ENCODE measurements at regions not wholly inside any gene's neighbourhood (a gene's known extent, or its start where the extent isn't known, plus 50 kb on each side); places are given as distances from the start of the nearest gene placed in this dataset.
A peak's percentile ranks its signal among the peaks of the same experiment; 100 is the strongest.

DNA sequence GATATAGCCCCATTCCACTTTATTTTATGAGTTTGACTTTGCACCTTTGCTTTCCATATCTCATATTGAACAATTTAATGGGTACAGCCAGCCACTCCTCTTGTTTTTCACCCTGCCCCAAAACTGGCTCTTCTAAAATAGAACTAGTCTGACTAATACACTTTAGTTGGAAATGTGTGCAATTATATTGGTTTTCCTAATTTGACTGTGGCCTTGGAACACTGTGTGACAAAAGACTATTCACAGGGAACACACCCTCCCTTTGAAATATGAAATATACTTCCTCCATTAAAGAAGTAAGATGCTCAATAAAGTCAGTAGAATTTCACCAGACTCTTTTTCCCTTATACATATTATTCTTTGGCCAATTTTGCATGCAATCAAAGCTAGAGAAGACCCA lies 218.6 kb upstream of the DCN start:
- DNase-seq (ENCODE audit: low read depth, low spot score) = no peak

DNA sequence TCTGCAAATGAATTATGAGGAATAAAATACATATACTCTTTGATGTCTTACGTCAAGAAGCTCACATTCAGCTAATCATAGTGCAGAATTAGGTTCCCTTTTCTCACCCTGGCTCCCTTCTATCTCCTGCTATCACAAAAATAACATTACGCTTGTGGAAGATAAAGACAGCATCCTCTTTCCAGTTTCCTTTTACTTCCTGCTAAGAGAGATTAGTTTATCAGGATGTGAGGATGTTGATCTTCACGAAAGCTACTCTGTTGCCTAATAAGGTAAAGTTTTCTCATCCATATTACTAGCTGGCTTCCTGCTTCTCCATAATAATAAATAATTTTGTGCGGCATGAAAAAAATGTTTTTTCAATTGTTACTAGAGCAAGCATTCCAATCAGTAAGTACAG lies 217.7 kb upstream of the DCN start:
- DNase-seq (ENCODE audit: low read depth, low spot score) = no peak

DNA sequence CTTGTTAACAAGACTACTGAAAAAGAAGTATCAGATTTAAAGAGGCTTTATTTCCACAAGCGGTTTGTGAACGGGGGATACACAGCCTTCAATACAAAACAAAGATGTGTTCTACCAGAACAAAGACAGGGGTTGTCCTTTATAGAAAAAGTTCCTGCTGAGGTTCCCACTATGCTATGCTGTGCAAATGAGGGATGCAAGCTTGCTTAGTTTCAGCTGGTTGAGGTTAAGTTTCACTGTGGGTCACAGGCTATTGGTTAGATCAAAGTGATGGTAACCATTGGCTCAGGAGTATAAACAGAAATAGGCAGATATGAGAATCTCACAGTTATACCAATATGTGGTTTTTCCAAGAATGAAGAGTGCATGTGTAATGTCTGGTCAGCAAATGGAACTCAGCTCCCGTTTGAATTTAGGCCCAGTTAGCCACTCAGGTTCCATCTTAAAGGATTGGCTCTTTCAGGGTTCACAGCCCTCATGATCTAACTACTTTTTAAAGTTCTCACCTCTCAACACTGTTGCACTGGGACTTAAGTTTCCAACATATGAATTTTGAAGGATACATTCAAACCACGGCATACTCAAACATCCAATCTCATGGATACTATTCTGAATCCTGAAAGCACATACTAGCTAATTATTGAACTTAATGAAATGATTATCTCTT lies 215.4 kb upstream of the DCN start:
- no peak for DNase-seq (ENCODE audit: low read depth, low spot score)

DNA sequence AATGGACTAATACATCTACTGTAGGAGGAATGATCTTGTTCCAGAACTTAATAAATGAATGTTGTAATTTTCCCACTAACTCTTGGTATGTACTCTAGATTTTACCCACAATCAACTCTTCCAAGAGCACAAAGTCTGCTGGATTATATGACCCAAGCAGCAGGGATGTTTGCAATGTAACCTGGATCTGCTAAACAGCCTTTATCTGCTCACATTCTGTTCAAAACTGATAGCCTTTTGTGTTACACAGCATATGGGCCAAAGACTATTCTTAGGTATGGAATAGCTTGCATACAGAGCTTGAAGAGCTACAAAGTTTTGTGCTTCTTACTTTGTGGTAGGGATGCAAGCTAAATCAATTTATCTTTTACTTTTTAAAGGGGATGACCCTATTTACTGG lies 213.7 kb upstream of the DCN start:
- no peak for DNase-seq (ENCODE audit: low read depth, low spot score)

DNA sequence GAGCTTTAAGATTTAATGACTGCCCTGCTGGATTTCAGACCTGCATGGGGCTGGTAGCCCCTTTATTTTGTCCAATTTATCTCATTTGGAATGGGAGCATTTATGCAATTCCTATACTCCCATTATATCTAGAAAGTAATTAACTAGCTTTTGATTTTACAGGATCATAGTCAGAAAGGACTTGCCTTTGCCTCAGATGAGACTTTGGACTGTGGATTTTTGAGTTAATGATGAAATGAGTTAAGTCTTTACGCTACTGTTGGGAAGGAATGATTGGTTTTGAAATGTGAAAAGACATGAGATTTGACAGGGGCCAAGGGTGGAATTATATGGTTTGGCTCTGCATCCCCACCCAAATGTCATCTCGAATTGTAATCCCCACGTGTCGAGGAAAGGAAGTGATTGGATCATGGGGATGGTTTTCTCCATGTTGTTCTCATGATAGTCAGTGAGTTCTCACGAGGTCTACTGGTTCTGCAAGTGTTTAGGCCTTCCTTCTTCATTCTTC lies 213.1 kb upstream of the DCN start:
- DNase-seq (ENCODE audit: low read depth, low spot score) = no peak

DNA sequence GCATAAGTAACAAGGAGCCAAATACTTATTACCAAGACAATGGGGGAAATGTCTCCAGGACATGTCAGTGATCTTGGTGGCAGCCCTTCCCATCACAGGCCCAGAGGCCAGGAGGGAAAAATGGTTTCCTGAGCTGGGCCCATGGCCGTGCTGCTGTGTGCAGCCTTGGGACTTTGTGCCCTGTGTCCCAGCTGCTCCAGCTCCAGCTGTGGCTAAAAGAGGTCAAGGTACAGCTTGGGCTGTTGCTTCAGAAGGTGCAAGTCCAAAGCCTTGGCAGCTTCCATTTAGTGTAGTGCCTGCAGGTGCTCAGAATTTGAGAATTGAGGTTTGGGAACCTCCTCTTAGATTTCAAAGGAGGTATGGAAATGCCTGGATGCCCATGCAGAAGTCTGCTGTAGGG lies 212.3 kb upstream of the DCN start:
- no peak for DNase-seq (ENCODE audit: low read depth, low spot score)

DNA sequence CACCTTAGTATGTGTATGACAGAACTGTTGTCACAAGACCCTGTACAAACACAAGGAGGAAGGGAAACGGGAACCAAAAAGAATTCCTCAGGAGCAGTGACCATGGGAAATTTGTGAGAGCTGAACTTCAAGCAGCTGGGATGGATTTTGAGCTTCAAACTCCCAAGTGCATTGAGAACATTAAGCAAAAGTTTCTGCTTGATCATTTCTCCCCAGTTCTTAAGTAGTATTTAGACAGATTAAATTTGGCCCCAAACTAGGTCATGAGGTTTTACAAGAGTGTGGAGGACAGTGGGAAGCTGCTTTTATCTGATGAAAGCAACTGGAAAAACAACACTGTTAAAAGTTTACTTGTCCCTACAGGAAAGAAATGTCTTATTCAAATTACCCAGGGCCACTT lies 206.0 kb upstream of the DCN start:
- no peak for DNase-seq (ENCODE audit: low read depth, low spot score)

DNA sequence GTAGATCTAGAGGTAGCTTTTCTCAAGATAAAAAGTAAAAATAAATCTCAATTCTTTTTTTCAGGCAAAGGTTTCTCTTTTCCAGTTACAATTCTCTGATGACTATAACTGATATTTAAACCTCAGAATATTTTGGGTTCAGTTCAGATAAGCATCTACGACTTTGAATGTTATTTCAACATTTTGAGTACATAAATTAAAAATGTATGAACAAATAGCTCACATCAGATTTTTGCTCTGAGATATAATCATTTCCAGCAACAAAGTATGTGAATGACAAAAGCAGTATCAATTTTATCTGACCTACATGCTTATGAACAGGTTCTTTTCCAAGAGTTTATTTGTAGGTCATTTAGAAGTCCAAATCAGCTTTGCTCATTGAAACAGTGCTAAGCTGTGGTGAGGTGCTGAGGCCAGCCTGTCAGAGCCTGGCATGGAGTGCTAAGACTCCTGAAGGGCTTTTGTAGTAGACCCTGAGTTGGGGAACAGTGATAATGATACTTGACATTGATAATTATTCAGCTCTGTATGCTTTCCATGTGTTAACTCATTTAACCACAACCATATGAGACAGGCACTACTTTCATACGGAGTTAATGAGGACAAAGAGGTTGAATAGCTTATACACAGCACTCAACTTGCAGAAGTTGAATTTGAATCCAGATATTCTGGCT lies 205.0 kb upstream of the DCN start:
- no peak for DNase-seq (ENCODE audit: low read depth, low spot score)

DNA sequence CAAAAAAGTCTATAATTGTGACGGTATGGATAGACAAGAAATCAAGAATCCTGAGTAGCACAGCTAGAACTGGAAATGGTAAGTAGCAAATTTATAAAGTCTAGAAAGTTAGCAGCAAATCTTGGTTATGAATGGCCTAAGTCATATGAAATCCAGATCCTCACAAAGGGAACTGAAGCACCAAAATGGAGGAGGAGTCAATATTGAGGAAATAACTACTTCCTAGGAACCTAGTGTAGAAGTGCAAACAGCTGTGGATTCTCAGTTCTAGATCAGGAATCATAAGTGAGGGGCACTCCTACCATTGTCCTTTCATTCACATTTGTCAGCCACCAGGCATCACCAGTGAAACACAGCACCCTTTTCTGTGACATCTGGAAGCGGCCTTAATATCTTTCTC lies 202.2 kb upstream of the DCN start:
- DNase-seq (ENCODE audit: low read depth, low spot score) = no peak

DNA sequence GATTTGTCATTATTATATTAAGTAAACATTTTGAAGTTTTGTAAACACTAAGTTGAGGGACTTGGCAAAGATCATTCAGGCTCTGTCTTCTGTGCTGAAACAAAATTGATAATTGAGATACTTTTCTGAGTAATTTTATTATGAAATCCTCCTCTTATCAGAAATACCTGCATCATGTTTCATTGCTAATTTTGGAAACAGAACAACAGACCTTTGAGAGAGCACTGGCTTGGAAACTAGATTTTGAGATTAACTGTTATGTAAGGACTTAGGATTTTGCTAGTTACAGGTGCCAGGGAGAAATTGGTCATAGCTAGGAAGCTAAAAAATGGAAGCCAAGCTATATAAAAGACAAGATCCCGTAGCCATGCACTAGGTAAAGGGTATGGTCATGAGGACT lies 201.7 kb upstream of the DCN start:
- no peak for DNase-seq (ENCODE audit: low read depth, low spot score)

DNA sequence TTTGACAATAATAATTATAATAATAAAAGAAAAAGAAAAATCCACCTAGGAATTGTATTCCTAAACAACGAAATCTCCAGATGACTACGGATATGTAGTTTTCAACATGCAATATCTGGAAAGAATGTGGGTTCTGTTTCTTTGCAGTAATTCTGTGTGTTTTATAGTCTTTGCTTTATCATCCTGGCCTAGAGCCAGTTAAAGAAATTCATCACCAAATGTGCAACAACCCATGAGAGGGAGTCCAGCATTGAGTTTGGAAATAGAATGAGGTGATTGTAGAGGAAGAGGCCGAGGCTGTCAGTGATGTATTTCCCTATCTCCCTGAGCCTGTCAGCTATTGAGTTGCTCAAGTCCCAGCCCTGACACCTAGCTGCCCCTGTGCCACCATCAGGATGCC lies 200.5 kb upstream of the DCN start:
- DNase-seq (ENCODE audit: low read depth, low spot score) = no peak

DNA sequence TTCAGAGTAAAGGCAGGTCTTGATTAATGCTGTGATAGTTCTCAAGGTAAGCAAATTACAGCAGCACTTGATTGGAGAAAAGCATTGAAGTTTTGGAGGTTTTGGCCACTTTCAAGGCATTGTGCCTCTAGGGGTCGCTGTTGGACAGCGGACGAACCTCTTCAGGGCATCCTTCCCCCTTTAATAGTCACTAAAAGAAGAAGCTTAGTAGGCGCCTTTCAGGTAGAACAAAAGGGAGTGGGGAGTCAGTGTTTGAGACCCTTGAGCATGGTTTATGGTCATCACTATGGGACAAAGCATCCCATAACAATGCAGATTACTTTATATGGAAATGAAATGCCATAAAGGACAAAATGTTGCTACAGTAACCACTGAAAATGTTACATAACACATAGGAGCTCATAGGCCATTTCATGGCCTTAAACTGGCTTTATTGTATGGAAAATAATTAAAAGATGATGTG lies 199.5 kb upstream of the DCN start:
- DNase-seq (ENCODE audit: low read depth, low spot score) = peak; percentile 95

DNA sequence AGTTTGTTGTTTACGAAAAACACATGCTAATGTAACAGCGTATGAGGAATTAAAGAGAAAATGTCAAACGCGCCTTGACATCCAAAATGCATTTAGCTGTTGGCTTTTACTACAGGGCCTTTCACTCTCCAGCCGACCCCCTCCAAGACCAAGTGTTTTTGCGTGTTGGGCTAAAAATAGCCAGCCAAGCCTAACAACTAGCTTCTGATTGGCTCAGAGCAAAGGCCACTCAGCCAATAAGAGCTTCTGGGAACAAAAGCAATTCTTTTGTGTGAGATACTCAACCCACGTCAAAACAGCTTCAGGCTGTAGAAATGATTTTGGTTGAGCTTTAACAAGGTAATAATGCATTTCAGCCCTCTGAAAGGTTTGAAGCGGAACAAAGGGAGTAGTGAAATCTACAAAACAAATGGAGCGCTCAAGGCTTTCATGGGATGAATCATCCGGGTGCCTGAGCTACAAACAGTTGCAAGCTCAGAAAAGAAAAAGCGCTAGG lies 198.7 kb upstream of the DCN start:
- DNase-seq (ENCODE audit: low read depth, low spot score) = peak; percentile 94

DNA sequence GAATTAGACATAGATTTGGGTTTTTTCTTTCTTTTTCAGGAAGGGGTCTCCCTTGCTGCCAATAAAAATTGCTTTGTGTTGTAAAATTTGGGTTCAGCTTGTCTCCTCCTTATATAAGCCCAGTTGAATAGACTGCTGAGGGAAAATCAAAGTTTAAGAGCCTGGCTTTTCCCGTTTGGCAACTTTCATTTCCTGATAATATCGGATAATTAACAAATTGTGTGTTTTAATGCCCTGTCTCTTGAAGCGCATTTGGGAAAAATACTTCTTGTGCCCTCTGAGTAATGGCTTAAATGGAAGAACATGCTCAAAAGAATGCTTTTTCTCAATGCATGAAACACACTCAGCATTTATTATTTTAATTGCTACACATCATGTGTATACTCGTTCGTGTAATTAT lies 198.0 kb upstream of the DCN start:
- no peak for DNase-seq (ENCODE audit: low read depth, low spot score)

DNA sequence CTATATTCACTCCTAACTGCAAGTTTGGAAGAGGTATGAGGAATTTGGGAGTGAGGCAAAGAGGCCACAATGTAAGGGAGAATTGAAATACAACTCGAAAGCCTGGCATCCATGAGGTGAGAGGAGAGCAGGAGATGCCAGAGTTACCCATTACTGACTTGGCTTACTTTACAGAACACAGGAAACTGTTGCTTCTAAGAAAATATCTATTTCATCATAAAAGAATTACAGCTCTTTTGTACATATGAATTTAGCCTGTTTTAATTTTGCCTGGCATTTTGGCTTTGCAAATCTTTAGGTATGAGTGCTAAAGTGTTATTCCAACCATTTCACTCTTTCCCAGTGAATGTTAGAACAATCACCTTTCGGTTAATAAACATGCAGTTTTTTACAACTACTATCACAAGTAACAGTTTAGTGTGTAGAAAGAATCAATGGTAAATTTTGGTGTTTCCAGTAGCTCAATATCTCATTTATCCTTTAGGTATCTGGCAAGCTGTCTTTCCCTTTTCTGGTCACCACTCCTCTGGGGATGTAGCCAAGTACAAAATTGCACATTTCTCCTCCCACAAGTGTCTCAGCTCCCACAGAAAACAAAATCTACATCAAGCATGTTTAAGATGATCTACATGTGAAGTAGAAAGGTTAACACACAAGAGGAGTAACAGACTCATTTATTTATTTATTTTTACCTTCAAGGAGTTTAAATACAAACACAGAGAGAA lies 196.6 kb upstream of the DCN start:
- no peak for DNase-seq (ENCODE audit: low read depth, low spot score)

DNA sequence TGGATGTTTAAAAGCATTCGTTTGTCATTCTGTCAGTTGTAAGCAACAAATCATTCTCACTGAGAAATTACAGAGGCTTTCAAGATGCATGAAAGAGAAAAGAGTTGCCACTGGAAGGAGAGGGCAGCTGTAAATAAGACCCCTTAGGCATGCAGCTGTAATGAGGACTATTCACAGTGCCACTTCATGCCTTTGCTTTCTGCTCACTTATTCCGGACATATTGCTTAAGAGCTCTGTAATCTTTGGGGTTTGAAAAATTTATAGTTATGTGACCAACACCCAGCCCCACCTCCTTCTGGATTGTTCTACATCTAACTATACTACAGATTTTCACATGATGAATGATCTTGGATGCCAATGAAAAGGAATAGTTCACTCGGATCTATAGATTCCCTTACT lies 194.8 kb upstream of the DCN start:
- DNase-seq (ENCODE audit: low read depth, low spot score) = no peak

DNA sequence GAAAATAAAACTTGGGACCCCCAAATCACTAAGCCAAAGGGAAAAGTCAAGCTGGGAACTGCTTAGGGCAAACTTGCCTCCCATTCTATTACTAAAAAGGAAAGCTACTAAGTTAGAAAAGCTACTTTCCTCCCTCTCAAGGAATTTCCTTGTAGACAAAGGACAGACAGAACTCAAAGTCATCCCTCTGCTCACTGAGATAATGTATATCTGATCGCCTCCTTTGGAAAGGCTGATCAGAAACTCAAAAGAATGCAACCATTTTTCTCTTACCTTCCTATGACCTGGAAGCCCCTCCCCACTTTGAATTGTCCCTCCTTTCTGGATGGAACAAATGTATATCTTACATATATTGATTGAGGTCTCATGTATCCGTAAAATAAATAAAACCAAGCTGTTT lies 190.5 kb upstream of the DCN start:
- no peak for DNase-seq (ENCODE audit: low read depth, low spot score)

DNA sequence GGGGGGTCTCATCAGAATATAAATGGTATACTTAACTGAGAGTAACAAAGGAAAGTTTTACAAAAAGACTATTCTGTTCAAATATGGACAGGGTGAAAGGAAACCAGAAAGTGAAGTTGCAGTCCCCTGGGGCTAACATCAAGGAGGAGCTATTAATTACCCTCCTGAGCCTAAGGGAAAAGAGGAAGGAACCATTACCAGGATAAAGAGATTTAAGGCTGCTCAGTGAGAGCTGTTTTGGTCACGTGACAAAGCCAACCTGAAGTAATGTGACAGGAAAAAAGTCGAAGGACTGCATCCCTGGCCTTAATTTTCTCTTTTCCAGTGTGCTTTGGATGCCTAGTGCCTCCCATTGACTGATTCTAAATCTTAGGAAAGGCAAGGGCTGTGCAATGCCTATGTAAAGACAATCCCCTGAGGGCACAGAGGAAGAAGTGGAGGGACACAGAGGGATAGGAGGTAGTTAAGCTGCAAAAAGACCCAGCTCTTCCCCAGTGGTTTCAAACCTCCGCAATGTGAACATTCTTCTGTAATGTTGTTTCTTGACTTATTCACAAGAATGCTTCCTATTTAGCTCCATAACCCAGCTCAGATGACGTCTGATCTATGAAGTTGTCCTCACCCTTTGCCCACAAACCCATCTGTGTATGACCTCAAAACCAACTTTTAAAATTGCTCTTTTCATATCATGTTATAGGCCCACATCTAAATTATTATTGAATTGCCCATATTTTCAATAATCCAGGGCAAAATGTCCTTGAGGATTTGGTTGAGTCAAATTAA lies 187.7 kb upstream of the DCN start:
- DNase-seq (ENCODE audit: low read depth, low spot score) = peak; percentile 78

DNA sequence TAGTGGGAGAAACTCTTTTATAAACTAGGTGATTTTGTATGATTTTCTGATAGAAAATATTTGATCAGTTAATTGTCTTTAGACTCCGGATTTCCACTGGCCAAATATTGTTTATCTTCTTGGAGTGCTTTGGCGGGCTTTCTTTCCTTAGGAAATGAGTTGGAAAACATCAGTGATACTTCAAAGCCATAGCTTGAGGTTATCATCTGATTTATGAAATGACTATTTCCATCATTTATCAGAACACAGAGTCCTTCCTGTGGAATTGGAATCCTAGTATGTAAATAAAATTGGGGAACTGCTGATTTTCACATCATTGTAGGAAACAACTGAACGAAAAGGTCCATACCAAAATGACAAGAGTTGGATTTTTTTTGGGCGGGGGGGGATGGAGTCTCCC lies 186.0 kb upstream of the DCN start:
- no peak for DNase-seq (ENCODE audit: low read depth, low spot score)

DNA sequence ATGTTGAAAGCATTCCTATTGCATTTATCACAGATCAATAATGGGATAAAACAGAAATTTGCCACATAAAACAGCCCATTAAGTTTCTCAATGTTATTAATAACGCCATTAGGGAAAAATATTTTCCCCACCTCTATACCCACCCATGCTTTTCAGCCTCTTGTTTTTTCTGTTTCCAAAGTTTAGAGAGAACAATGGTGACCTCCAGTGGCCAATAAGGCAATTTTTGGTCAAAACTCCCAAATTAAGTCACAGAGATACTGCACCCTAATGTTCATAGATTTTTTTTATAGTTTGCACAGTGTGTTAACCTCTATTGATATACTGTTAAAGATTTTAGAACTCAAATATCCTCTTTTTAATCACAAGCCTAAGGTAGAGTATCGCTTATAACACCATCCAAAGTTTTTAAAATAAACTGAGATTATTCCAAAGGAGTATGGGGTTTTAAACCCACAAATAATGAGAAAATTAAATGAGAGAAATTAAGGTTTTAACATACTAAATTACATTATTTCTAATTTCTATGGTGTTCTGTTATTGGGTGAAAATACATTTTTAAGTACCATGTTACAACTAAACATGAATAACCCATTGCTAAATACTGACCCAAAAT lies 184.7 kb upstream of the DCN start:
- DNase-seq (ENCODE audit: low read depth, low spot score) = no peak

DNA sequence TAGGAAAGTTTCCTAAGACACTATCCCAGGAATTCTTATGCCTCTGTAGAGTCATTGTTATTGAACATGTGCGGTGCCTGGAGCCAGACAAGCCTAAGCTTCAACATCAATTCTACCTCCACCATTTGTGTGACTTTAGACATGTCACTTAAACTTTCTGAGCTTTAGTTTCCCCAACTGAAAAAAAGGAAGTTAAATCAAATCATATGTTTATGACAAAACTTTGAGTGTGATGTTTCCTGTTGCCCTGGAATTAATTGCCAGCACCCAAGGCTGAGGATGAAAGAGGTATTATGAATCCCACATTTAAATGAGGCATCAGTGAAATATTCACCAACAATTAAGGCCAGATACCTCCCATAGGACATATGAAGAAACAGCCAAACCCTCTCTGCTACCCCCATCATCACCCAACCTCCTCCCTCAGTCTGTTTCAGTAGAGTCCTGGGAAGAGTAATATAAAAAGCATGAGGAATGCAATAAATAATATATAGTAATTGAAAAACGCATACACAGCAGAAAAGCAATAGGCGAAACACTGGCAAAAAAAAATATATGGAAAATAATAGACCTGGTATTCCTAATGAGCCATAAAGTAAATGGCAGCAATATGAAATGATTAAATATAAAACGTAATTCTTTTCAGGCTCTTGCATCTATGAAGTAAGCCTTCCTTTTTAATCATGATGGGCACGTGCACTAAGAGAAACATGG lies 182.0 kb upstream of the DCN start:
- DNase-seq (ENCODE audit: low read depth, low spot score) = no peak
